BLaER1 treated with 17β-estradiol and CSF1 and Interleukin-3, amounts not matched to agents 10 nM and 100 nM (cell line): ENCODE measurements at regions not wholly inside any gene's neighbourhood (a gene's known extent, or its start where the extent isn't known, plus 50 kb on each side); places are given as distances from the start of the nearest gene placed in this dataset.

ENCODE experiments used
- H3K27ac ChIP-seq, 11 experiments: shearing (Covaris generic); formaldehyde crosslinking; 2 replicates each; pipeline ENCODE4 v1.8.1; 2022
- H3K27me3 ChIP-seq, 11 experiments: shearing (Covaris generic); formaldehyde crosslinking; 2 replicates each; pipeline ENCODE4 v1.8.1; 2022
- H3K36me3 ChIP-seq, 11 experiments: shearing (Covaris generic); formaldehyde crosslinking; 2 replicates each; pipeline ENCODE4 v1.8.1; 2022
- H3K4me1 ChIP-seq, 10 experiments: shearing (Covaris generic); formaldehyde crosslinking; 2 replicates each; pipeline ENCODE4 v1.8.1; 2022
- H3K4me2 ChIP-seq, 11 experiments: shearing (Covaris generic); formaldehyde crosslinking; 2 replicates each; pipeline ENCODE4 v1.8.1; 2022
- H3K4me3 ChIP-seq, 10 experiments: shearing (Covaris generic); formaldehyde crosslinking; 2 replicates each; pipeline ENCODE4 v1.8.1; 2022
- H3K9ac ChIP-seq, 11 experiments: shearing (Covaris generic); formaldehyde crosslinking; 2 replicates each; pipeline ENCODE4 v1.8.1; 2022
- H3K9me3 ChIP-seq, 11 experiments: shearing (Covaris generic); formaldehyde crosslinking; replicated peaks in 1 of 11; 2 replicates each; pipeline ENCODE4 v1.8.1; 2022
- H4K20me1 ChIP-seq, 11 experiments: shearing (Covaris generic); formaldehyde crosslinking; 2 replicates each; pipeline ENCODE4 v1.8.1; 2022
- Cebpa-rat ChIP-seq, 11 experiments: shearing (Covaris generic); IDR thresholded peaks; 2 replicates each; pipeline ENCODE4 v1.8.1; 2022

- Histone ChIP-seq H3K4me3 (no peak overlapping the region), H3K4me1 (peaks cover 0 to 21% (median 0%) of the 10 kb centered on the region in 10 experiments; a peak in 5 of 20 replicates), H3K4me2 (peak overlapping the region in 3 of 11 experiments; percentile 10 to 66 (median 47); a peak in 4 of 22 replicates), H3K27ac (peak overlapping the region in 2 of 11 experiments; percentile 20 to 34; a peak in 3 of 22 replicates), H3K27me3 (no peaks in the 10 kb centered on the region), H3K9ac (no peak overlapping the region), H4K20me1 (no peaks in the 10 kb centered on the region), H3K36me3 (no peaks in the 10 kb centered on the region), H3K9me3 (no peaks in the 10 kb centered on the region)
- TF ChIP-seq Cebpa-rat (IDR thresholded peaks at IDR 0.05) = no peak
Measured at GRCh38 chr20:10848810-10849370, 175.1 kb upstream of the JAG1 start.

GRCh38 chr20:10853176-10853575 lies 179.4 kb upstream of the JAG1 start:
- Histone ChIP-seq H3K9me3 (no peaks in the 10 kb centered on the region), H3K9ac (no peak overlapping the region), H4K20me1 (no peaks in the 10 kb centered on the region), H3K4me2 (no peak overlapping the region), H3K4me3 (no peak overlapping the region), H3K36me3 (no peaks in the 10 kb centered on the region), H3K4me1 (peaks cover 0 to 38% (median 0%) of the 10 kb centered on the region in 10 experiments; a peak in 7 of 20 replicates), H3K27ac (no peak overlapping the region), H3K27me3 (no peaks in the 10 kb centered on the region)
- TF ChIP-seq Cebpa-rat (IDR thresholded peaks at IDR 0.05) = no peak

- H3K4me2 ChIP-seq = no peak overlapping the region
- no peaks in the 10 kb centered on the region for H3K9me3 ChIP-seq
- H3K4me1 ChIP-seq = peaks cover 0 to 33% (median 0%) of the 10 kb centered on the region in 10 experiments; a peak in 7 of 20 replicates
- H3K9ac ChIP-seq = no peak overlapping the region
- no peak for TF ChIP-seq Cebpa-rat (IDR thresholded peaks at IDR 0.05)
- H3K36me3 ChIP-seq = no peaks in the 10 kb centered on the region
- no peak overlapping the region for H3K27ac ChIP-seq
- no peaks in the 10 kb centered on the region for H3K27me3 ChIP-seq
- H4K20me1 ChIP-seq = no peaks in the 10 kb centered on the region
- no peak overlapping the region for H3K4me3 ChIP-seq
Measured at GRCh38 chr20:10853731-10854130, 179.9 kb upstream of the JAG1 start.

- Histone ChIP-seq H4K20me1 (no peaks in the 10 kb centered on the region), H3K4me1 (peaks cover 0 to 24% (median 0%) of the 10 kb centered on the region in 10 experiments; a peak in 7 of 20 replicates), H3K9ac (no peak overlapping the region), H3K27ac (no peak overlapping the region), H3K36me3 (no peaks in the 10 kb centered on the region), H3K9me3 (no peaks in the 10 kb centered on the region), H3K4me3 (no peak overlapping the region), H3K4me2 (no peak overlapping the region), H3K27me3 (no peaks in the 10 kb centered on the region)
- TF ChIP-seq Cebpa-rat (IDR thresholded peaks at IDR 0.05) = no peak
Measured at GRCh38 chr20:10854976-10855375, 181.2 kb upstream of the JAG1 start.

GRCh38 chr20:10855778-10856177 lies 182.0 kb upstream of the JAG1 start:
- H3K9me3 ChIP-seq = no peaks in the 10 kb centered on the region
- no peak overlapping the region for H3K4me3 ChIP-seq
- TF ChIP-seq Cebpa-rat (IDR thresholded peaks at IDR 0.05) = no peak
- no peaks in the 10 kb centered on the region for H4K20me1 ChIP-seq
- H3K4me2 ChIP-seq = peak overlapping the region in 2 of 11 experiments; percentile 12 to 46; a peak in 3 of 22 replicates
- H3K4me1 ChIP-seq = peaks cover 0 to 24% (median 0%) of the 10 kb centered on the region in 10 experiments; a peak in 7 of 20 replicates
- no peaks in the 10 kb centered on the region for H3K27me3 ChIP-seq
- no peak overlapping the region for H3K27ac ChIP-seq
- no peaks in the 10 kb centered on the region for H3K36me3 ChIP-seq
- no peak overlapping the region for H3K9ac ChIP-seq

- Histone ChIP-seq H3K36me3 (no peaks in the 10 kb centered on the region), H3K9me3 (no peaks in the 10 kb centered on the region), H3K27me3 (no peaks in the 10 kb centered on the region), H3K4me2 (peak overlapping the region in 2 of 11 experiments; percentile 54 to 73; a peak in 3 of 22 replicates), H4K20me1 (no peaks in the 10 kb centered on the region), H3K4me1 (peaks cover 0 to 24% (median 0%) of the 10 kb centered on the region in 10 experiments; a peak in 7 of 20 replicates), H3K4me3 (no peak overlapping the region), H3K9ac (no peak overlapping the region), H3K27ac (no peak overlapping the region)
- TF ChIP-seq Cebpa-rat (IDR thresholded peaks at IDR 0.05) = no peak
Measured at GRCh38 chr20:10856237-10857015, 182.6 kb upstream of the JAG1 start.

GRCh38 chr20:10857352-10858070 lies 183.7 kb upstream of the JAG1 start:
- no peaks in the 10 kb centered on the region for H3K9me3 ChIP-seq
- no peak overlapping the region for H3K4me3 ChIP-seq
- peaks cover 0 to 24% (median 0%) of the 10 kb centered on the region in 10 experiments; a peak in 7 of 20 replicates for H3K4me1 ChIP-seq
- peak overlapping the region in 2 of 11 experiments; percentile 4 to 9; a peak in 2 of 22 replicates for H3K27ac ChIP-seq
- peak overlapping the region in 3 of 11 experiments; percentile 41 to 73 (median 54); a peak in 7 of 22 replicates for H3K4me2 ChIP-seq
- H3K27me3 ChIP-seq = no peaks in the 10 kb centered on the region
- H4K20me1 ChIP-seq = no peaks in the 10 kb centered on the region
- TF ChIP-seq Cebpa-rat (IDR thresholded peaks at IDR 0.05) = no peak
- no peaks in the 10 kb centered on the region for H3K36me3 ChIP-seq
- H3K9ac ChIP-seq = no peak overlapping the region; a peak in 1 of 22 replicates

GRCh38 chr20:10861090-10861489 lies 187.3 kb upstream of the JAG1 start:
- Histone ChIP-seq H4K20me1 (no peaks in the 10 kb centered on the region), H3K27ac (no peak overlapping the region), H3K27me3 (no peaks in the 10 kb centered on the region), H3K4me1 (peaks cover 0 to 25% (median 0%) of the 10 kb centered on the region in 10 experiments; a peak in 7 of 20 replicates), H3K4me3 (no peak overlapping the region), H3K36me3 (no peaks in the 10 kb centered on the region), H3K9ac (no peak overlapping the region), H3K4me2 (no peak overlapping the region), H3K9me3 (no peaks in the 10 kb centered on the region)
- no peak for TF ChIP-seq Cebpa-rat (IDR thresholded peaks at IDR 0.05)

- Histone ChIP-seq H3K27me3 (no peaks in the 10 kb centered on the region), H3K9me3 (no peaks in the 10 kb centered on the region), H3K4me3 (no peak overlapping the region), H3K4me2 (no peak overlapping the region), H3K36me3 (no peaks in the 10 kb centered on the region), H3K9ac (no peak overlapping the region), H4K20me1 (no peaks in the 10 kb centered on the region), H3K4me1 (peaks cover 0 to 20% (median 0%) of the 10 kb centered on the region in 10 experiments; a peak in 7 of 20 replicates), H3K27ac (no peak overlapping the region)
- no peak for TF ChIP-seq Cebpa-rat (IDR thresholded peaks at IDR 0.05)
Measured at GRCh38 chr20:10861619-10862018, 187.8 kb upstream of the JAG1 start.
